H1 (cell line): ENCODE measurements at regions not wholly inside any gene's neighbourhood (a gene's known extent, or its start where the extent isn't known, plus 50 kb on each side); places are given as distances from the start of the nearest gene placed in this dataset.
A peak's percentile ranks its signal among the peaks of the same experiment; 100 is the strongest.

Experiments
- CTCF ChIA-PET: fragments of 300-600 bp; sonication (Branson Sonifier 250); formaldehyde crosslinking; loops from one replicate; lab custom pipeline; 2021; ENCODE audit not compliant: partially characterized antibody; lab: Charles Lee
- POLR2A ChIA-PET: fragments of 300-600 bp; sonication (Branson Sonifier 250); formaldehyde crosslinking; loops from one replicate; lab custom pipeline; 2021; ENCODE audit warnings: inconsistent platforms; ENCODE audit not compliant: partially characterized antibody; lab: Charles Lee
- DNase-seq, 2 experiments: peaks; one replicate each; pipeline versions ENCODE4 v3.0.0 to v3.0.0-alpha.2; 2010 to 2022; ENCODE audit warnings: low spot score in 2 of 2, low read depth in 1 of 2, mixed read lengths in 1 of 2
- FAIRE-seq: peaks from 2 replicates; lab custom pipeline; 2011; peaks lifted over from hg19 to GRCh38; lab: Jason Lieb, UNC
- H2AFZ ChIP-seq: 2 replicates; pipeline ENCODE4 v1.8.1; 2012; ENCODE audit warnings: low read length, inconsistent platforms
- H2AK5ac ChIP-seq: 2 replicates; pipeline ENCODE4 v1.6.1; 2013; ENCODE audit warnings: low read depth, low read length
- H2BK120ac ChIP-seq: replicated peaks from 2 replicates; pipeline ENCODE3; 2013; ENCODE audit warnings: low read depth, low read length, inconsistent platforms
- H2BK12ac ChIP-seq: 2 replicates; pipeline ENCODE4 v1.6.1; 2013; ENCODE audit warnings: low read depth, low read length
- H2BK15ac ChIP-seq: 2 replicates; pipeline ENCODE4 v1.6.1; 2013; ENCODE audit warnings: low read length
- H2BK20ac ChIP-seq: 2 replicates; pipeline ENCODE4 v1.6.1; 2013; ENCODE audit warnings: low read length
- H2BK5ac ChIP-seq: 2 replicates; pipeline ENCODE4 v1.6.1; 2013; ENCODE audit warnings: low read depth, low read length
- H3K14ac ChIP-seq: 2 replicates; pipeline ENCODE4 v1.6.1; 2013; ENCODE audit warnings: inconsistent platforms; ENCODE audit not compliant: insufficient read length
- H3K18ac ChIP-seq: 2 replicates; pipeline ENCODE4 v1.6.1; 2013; ENCODE audit warnings: low read length; ENCODE audit errors: extremely low read depth
- H3K23ac ChIP-seq: 2 replicates; pipeline ENCODE4 v1.6.1; 2013; ENCODE audit warnings: inconsistent platforms; ENCODE audit not compliant: insufficient read length
- H3K23me2 ChIP-seq: 2 replicates; pipeline ENCODE4 v1.6.1; 2013; ENCODE audit warnings: low read depth, low read length
- H3K27ac ChIP-seq: 2 replicates; pipeline ENCODE4 v1.6.1; 2011; ENCODE audit warnings: low read depth, low read length, inconsistent platforms
- H3K27me3 ChIP-seq, 4 experiments: replicated peaks in 1 of 4; 1 replicate in 1 of 4; 2 replicates in 3 of 4; pipeline versions ENCODE4 v1.6.1 to v1.8.1; 2011 to 2013; ENCODE audit warnings: low read length in 3 of 4, mild to moderate bottlenecking in 3 of 4, inconsistent platforms in 2 of 4, mixed read lengths in 2 of 4, moderate library complexity in 1 of 4; ENCODE audit not compliant: control insufficient read depth in 3 of 4, insufficient read depth in 3 of 4; ENCODE audit errors: extremely low read depth in 1 of 4
- H3K36me3 ChIP-seq, 4 experiments: 2 replicates each; pipeline versions ENCODE4 v1.6.1 to v1.8.1; 2011 to 2013; ENCODE audit warnings: mild to moderate bottlenecking in 4 of 4, low read length in 3 of 4, moderate library complexity in 2 of 4, control low read depth in 1 of 4, inconsistent platforms in 1 of 4; ENCODE audit not compliant: insufficient read depth in 4 of 4, control insufficient read depth in 2 of 4
- H3K4ac ChIP-seq: replicated peaks from 2 replicates; pipeline ENCODE3; 2013; ENCODE audit warnings: low read length, low read depth, mixed read lengths, inconsistent platforms; ENCODE audit not compliant: insufficient read length
- H3K4me1 ChIP-seq, 4 experiments: replicated peaks in 1 of 4; 1 replicate in 1 of 4; 2 replicates in 3 of 4; pipeline versions ENCODE4 v1.6.1 to v1.8.1; 2011 to 2013; ENCODE audit warnings: low read length in 3 of 4, inconsistent platforms in 2 of 4, mixed read lengths in 1 of 4; ENCODE audit not compliant: insufficient read depth in 4 of 4, control insufficient read depth in 3 of 4
- H3K4me2 ChIP-seq, 2 experiments: 2 replicates each; pipeline versions ENCODE4 v1.6.1 to v1.8.1; 2011 to 2013; ENCODE audit warnings: low read depth in 2 of 2, low read length in 2 of 2, control low read depth in 1 of 2, inconsistent platforms in 1 of 2, mild to moderate bottlenecking in 1 of 2; ENCODE audit not compliant: insufficient read depth in 1 of 2
- H3K4me3 ChIP-seq, 4 experiments: fragments of 200-600, 300-600 bp in 1 of 4; sonication (generic), shearing (Covaris generic), sonication (Bioruptor Twin) in 1 of 4; 2 replicates each; pipeline versions ENCODE4 v1.5.1 to v1.8.1; 2011 to 2016; ENCODE audit warnings: low read length in 4 of 4, low read depth in 3 of 4, control low read depth in 2 of 4, inconsistent platforms in 2 of 4, mild to moderate bottlenecking in 2 of 4, mixed read lengths in 1 of 4, moderate library complexity in 1 of 4; ENCODE audit not compliant: insufficient read depth in 2 of 4; ENCODE audit errors: extremely low read depth in 1 of 4
- H3K56ac ChIP-seq: replicated peaks from 2 replicates; pipeline ENCODE3; 2013; ENCODE audit warnings: low read depth, mild to moderate bottlenecking, mixed read lengths, low read length, inconsistent platforms; ENCODE audit not compliant: insufficient read length
- H3K79me1 ChIP-seq: 2 replicates; pipeline ENCODE4 v1.6.1; 2013; ENCODE audit warnings: low read depth, low read length, control low read depth
- H3K79me2 ChIP-seq, 2 experiments: 2 replicates each; pipeline versions ENCODE4 v1.6.1 to v1.8.1; 2012 to 2013; ENCODE audit warnings: low read length in 2 of 2, mild to moderate bottlenecking in 2 of 2, inconsistent platforms in 1 of 2; ENCODE audit not compliant: insufficient read depth in 2 of 2, control insufficient read depth in 1 of 2
- H3K9ac ChIP-seq, 4 experiments: replicated peaks in 1 of 4; 1 replicate in 1 of 4; 2 replicates in 3 of 4; pipeline versions ENCODE4 v1.6.1 to v1.8.1; 2011 to 2013; ENCODE audit warnings: low read depth in 3 of 4, low read length in 3 of 4, control low read depth in 2 of 4, mild to moderate bottlenecking in 2 of 4, moderate library complexity in 2 of 4, inconsistent platforms in 1 of 4; ENCODE audit errors: extremely low read depth in 1 of 4
- H3K9me3 ChIP-seq, 2 experiments: 2 replicates each; pipeline versions ENCODE4 v1.6.1 to v1.8.1; 2012 to 2013; ENCODE audit warnings: mild to moderate bottlenecking in 2 of 2, moderate library complexity in 2 of 2, control low read depth in 1 of 2, inconsistent platforms in 1 of 2, low read depth in 1 of 2, low read length in 1 of 2, mixed read lengths in 1 of 2; ENCODE audit not compliant: insufficient read depth in 2 of 2
- H4K20me1 ChIP-seq, 2 experiments: replicated peaks in 1 of 2; 2 replicates each; pipeline versions ENCODE3 to v1.8.1; 2011 to 2013; ENCODE audit warnings: inconsistent platforms in 2 of 2, low read length in 2 of 2, mild to moderate bottlenecking in 1 of 2; ENCODE audit not compliant: insufficient read depth in 2 of 2, control insufficient read depth in 1 of 2
- H4K5ac ChIP-seq: 2 replicates; pipeline ENCODE4 v1.6.1; 2013; ENCODE audit warnings: low read length, low read depth, mixed read lengths, inconsistent platforms; ENCODE audit not compliant: insufficient read length
- H4K8ac ChIP-seq: 2 replicates; pipeline ENCODE4 v1.8.0; 2013; ENCODE audit warnings: mild to moderate bottlenecking, moderate library complexity, low read length, inconsistent platforms; ENCODE audit not compliant: insufficient read depth; ENCODE audit errors: extremely low read depth
- H4K91ac ChIP-seq: replicated peaks from 2 replicates; pipeline ENCODE3; 2013; ENCODE audit warnings: low read length, mixed read lengths, inconsistent platforms; ENCODE audit not compliant: insufficient read length
- BCL11A ChIP-seq, 2 experiments: IDR thresholded peaks; one replicate each; pipeline ENCODE4 v1.6.1; 2011; ENCODE audit warnings: low read depth in 2 of 2, low read length in 2 of 2, mild to moderate bottlenecking in 2 of 2
- EZH2 ChIP-seq: fragments of 200-600 bp; sonication (generic); IDR thresholded peaks from 2 replicates; pipeline ENCODE4 v1.7.1; 2012; ENCODE audit warnings: low read depth, mild to moderate bottlenecking, moderate library complexity, low read length, inconsistent platforms; ENCODE audit not compliant: severe bottlenecking
- MAFK ChIP-seq: IDR thresholded peaks from 2 replicates; pipeline ENCODE4 v1.6.1; 2012; ENCODE audit warnings: low read depth, mild to moderate bottlenecking, improper control_type of control experiment, low read length
- POLR2A ChIP-seq, 2 experiments: IDR thresholded peaks; 1 replicate in 1 of 2; 2 replicates in 1 of 2; pipeline ENCODE4 v1.6.1; 2011; ENCODE audit warnings: low read depth in 2 of 2, low read length in 2 of 2, mild to moderate bottlenecking in 2 of 2; ENCODE audit errors: control extremely low read depth in 1 of 2
- POLR2AphosphoS5 ChIP-seq: IDR thresholded peaks from 2 replicates; pipeline ENCODE4 v1.6.1; 2011; ENCODE audit warnings: low read depth, low read length
- WGBS, 2 experiments: shearing (Covaris generic) in 1 of 2; methylation state at CpG; one replicate each; pipeline versions ENCODE4 v1.1.6 to v1.1.7; 2013 to 2015; ENCODE audit warnings: low lambda C conversion rate in 2 of 2, mixed read lengths in 2 of 2, inconsistent platforms in 1 of 2, low coverage in 1 of 2, missing lambda C conversion rate in 1 of 2; ENCODE audit not compliant: insufficient replicate concordance in 2 of 2, insufficient coverage in 1 of 2, insufficient read length in 1 of 2; ENCODE audit errors: extremely low coverage in 1 of 2, missing lambda C conversion rate in 1 of 2; 5-methylcytosine and 5-hydroxymethylcytosine counted together

DNA sequence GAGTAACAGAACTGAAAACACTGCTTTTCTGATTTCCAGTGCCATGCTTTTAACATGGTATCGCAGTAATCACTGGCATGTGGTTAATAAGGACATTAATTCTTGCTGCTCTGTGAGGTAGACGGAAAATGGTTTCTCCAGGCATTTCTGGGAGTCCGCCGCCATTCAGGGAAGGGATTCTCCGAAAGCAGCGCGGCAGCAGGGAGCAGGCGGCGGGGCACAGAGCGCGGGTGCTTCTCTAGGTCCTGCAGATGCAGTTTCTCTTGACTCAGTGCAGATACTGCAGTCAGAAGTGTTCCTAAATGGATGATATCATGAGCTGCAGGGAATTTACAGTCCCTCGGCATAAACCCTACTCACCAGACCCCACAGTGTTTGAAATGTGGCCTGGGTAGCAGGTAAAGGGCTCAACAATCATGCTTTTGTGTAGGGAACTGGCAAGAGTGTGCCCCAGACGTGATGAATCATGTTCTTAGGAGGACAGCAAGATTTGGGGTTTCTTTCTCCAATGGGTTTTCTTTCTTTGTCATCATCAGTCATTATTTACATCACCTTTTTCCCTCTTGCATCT is 338.6 kb upstream of the ARGLU1 start:
- Histone ChIP-seq H2BK20ac (0 out of 2 replicates have a peak overlapping the region, but pooled peaks have one; percentile 23), H3K9me3 (no peaks in the 10 kb centered on the region), H3K27ac (no peak overlapping the region), H4K5ac (no peak overlapping the region), H2BK120ac (no peak overlapping the region), H3K4me1 (peaks cover 0 to 7% (median 2%) of the 10 kb centered on the region in 4 experiments; a peak in 3 of 7 replicates), H3K18ac (no peak overlapping the region; the same call in 1 of the 2 replicates), H3K56ac (no peak overlapping the region), H3K4me3 (no peak overlapping the region), H3K36me3 (no peaks in the 10 kb centered on the region), H3K14ac (no peak overlapping the region), H3K23me2 (no peaks in the 10 kb centered on the region), H2AFZ (peak overlapping the region; percentile 86), H3K9ac (no peak overlapping the region), H3K4me2 (no peak overlapping the region; a peak in 1 of 4 replicates), H3K23ac (no peak overlapping the region), H3K27me3 (no peaks in the 10 kb centered on the region), H3K4ac (no peak overlapping the region), H3K79me1 (no peaks in the 10 kb centered on the region), H2BK5ac (no peak overlapping the region), H2BK12ac (0 out of 2 replicates have a peak overlapping the region, but pooled peaks have one; percentile 4), H2AK5ac (no peak overlapping the region), H4K8ac (no peak overlapping the region), H4K20me1 (no peaks in the 10 kb centered on the region), H4K91ac (no peak overlapping the region), H3K79me2 (no peaks in the 10 kb centered on the region), H2BK15ac (peak overlapping the region; percentile 25; the same call in 1 of the 2 replicates)
- TF ChIP-seq MAFK (no peak), BCL11A (IDR thresholded peaks at IDR 0.05; ENCODE audit: low read depth in 2 of 2, low read length in 2 of 2) (no peak), EZH2 (no peak), POLR2AphosphoS5 (no peak), POLR2A (IDR thresholded peaks at IDR 0.05; ENCODE audit: control extremely low read depth in 1 of 2, low read depth in 2 of 2, low read length in 2 of 2) (no peak)
- 78% methylated on average over 13 of the region's 13 CpGs; no CpG with 5 or more reads in 1 of the 2 experiments for WGBS, 2 experiments
- DNase-seq: no peak
- ChIA-PET POLR2A (interaction anchor here (1.2 kb wide), 1 partner anchor 8 kb away, joined by 3 read pairs; no protein-coding TSS in a partner anchor), CTCF (interaction anchor here (0.9 to 1.0 kb wide), 2 partner anchors 34 to 107 kb away, joined by 3 read pairs; no protein-coding TSS in a partner anchor)
- no peak for FAIRE-seq
